GM10248 (cell line): ENCODE measurements at regions not wholly inside any gene's neighbourhood (a gene's known extent, or its start where the extent isn't known, plus 50 kb on each side); places are given as distances from the start of the nearest gene placed in this dataset.

Experiments
- CTCF ChIA-PET: fragments of 300-600 bp; sonication (Branson Sonifier 250); formaldehyde crosslinking; extraction: SDS; loops from one replicate; lab custom pipeline; 2021; ENCODE audit warnings: antibody characterized with exemption; lab: Yijun Ruan, JAX
- POLR2A ChIA-PET: fragments of 350-650 bp; sonication (Branson Sonifier 250); formaldehyde crosslinking; extraction: SDS; loops from one replicate; lab custom pipeline; 2020; ENCODE audit warnings: antibody characterized with exemption; lab: Yijun Ruan, JAX
- DNase-seq: peaks from one replicate; pipeline ENCODE4 v3.0.0; 2012; ENCODE audit errors: extremely low spot score
- CTCF ChIP-seq: IDR thresholded peaks from 2 replicates; pipeline ENCODE4 v1.5.1; 2012; ENCODE audit warnings: mild to moderate bottlenecking, low read depth; ENCODE audit errors: extremely low read depth, missing control alignments, control extremely low read depth

GRCh38 chrX:13266641-13267345 lies 53.1 kb downstream of the ATXN3L start:
- no peak for TF ChIP-seq CTCF
- POLR2A ChIA-PET, result no interaction called here
- no peak for DNase-seq
- CTCF ChIA-PET, result no interaction called here

GRCh38 chrX:13265549-13266132 lies 54.2 kb downstream of the ATXN3L start:
- TF ChIP-seq CTCF, result no peak
- ChIA-PET POLR2A (no interaction called here), CTCF (interaction anchor here (0.9 to 1.0 kb wide), 2 partner anchors 11 to 222 kb away, joined by 3 to 4 read pairs; no protein-coding TSS in a partner anchor)
- DNase-seq, result no peak

GRCh38 chrX:13265111-13265510 lies 54.7 kb downstream of the ATXN3L start:
- POLR2A ChIA-PET, result no interaction called here
- DNase-seq, result no peak
- TF ChIP-seq CTCF, result no peak
- CTCF ChIA-PET, result interaction anchor here (0.9 to 1.0 kb wide), 2 partner anchors 10 to 223 kb away, joined by 3 to 4 read pairs; no protein-coding TSS in a partner anchor

GRCh38 chrX:13263560-13264251 lies 56.1 kb downstream of the ATXN3L start:
- POLR2A ChIA-PET, result interaction anchor here (0.7 to 1.0 kb wide), 2 partner anchors 182 to 287 kb away, joined by 3 read pairs; no protein-coding TSS in a partner anchor
- TF ChIP-seq CTCF, result no peak
- peak; percentile 27 for DNase-seq
- CTCF ChIA-PET, result no interaction called here

GRCh38 chrX:13261348-13261747 lies 58.5 kb downstream of the ATXN3L start:
- CTCF ChIA-PET, result interaction anchor here (1.0 to 1.6 kb wide), 2 partner anchors 169 to 226 kb away, joined by 3 to 4 read pairs; no protein-coding TSS in a partner anchor
- no peak for DNase-seq
- POLR2A ChIA-PET, result no interaction called here
- no peak for TF ChIP-seq CTCF

GRCh38 chrX:13260598-13260997 lies 59.3 kb downstream of the ATXN3L start:
- TF ChIP-seq CTCF, result no peak
- DNase-seq, result no peak
- ChIA-PET POLR2A (no interaction called here), CTCF (interaction anchor here (1.0 to 1.6 kb wide), 2 partner anchors 168 to 227 kb away, joined by 3 to 4 read pairs; no protein-coding TSS in a partner anchor)
